Putamen (tissue), 1 donor: ENCODE measurements at regions not wholly inside any gene's neighbourhood (a gene's known extent, or its start where the extent isn't known, plus 50 kb on each side); places are given as distances from the start of the nearest gene placed in this dataset.
"Not testable (repeated sequence)": the region's sequence is repeated elsewhere in the genome, so short reads cannot be mapped to it uniquely, and the experiment has no call there.

Source experiments
- DNase-seq: peaks from one replicate; pipeline ENCODE4 v3.0.0-alpha.2; 2016; ENCODE audit warnings: low spot score

GRCh38 chr11:112538534-112539280, 278.0 kb upstream of the PLET1 start:
- DNase-seq, result no peak

GRCh38 chr11:112539281-112539555, 278.6 kb upstream of the PLET1 start:
- DNase-seq, result not testable (repeated sequence)

GRCh38 chr11:112539741-112540140, 279.1 kb upstream of the PLET1 start:
- DNase-seq, result no peak

GRCh38 chr11:112540261-112540660, 279.6 kb upstream of the PLET1 start:
- no peak for DNase-seq

- no peak for DNase-seq
Observed at GRCh38 chr11:112541140-112542046, 280.7 kb upstream of the PLET1 start.

- no peak for DNase-seq
Observed at GRCh38 chr11:112542479-112542878, 281.8 kb upstream of the PLET1 start.

- no peak for DNase-seq
Observed at GRCh38 chr11:112543390-112543789, 282.7 kb upstream of the PLET1 start.

- no peak for DNase-seq
Observed at GRCh38 chr11:112548641-112549040, 288.0 kb upstream of the PLET1 start.

- no peak for DNase-seq
Observed at GRCh38 chr11:112553205-112553731, 292.6 kb upstream of the PLET1 start.

GRCh38 chr11:112554586-112554985, 293.9 kb upstream of the PLET1 start:
- no peak for DNase-seq

- peak; percentile 51 for DNase-seq
Observed at GRCh38 chr11:112555491-112556364, 295.1 kb upstream of the PLET1 start.

GRCh38 chr11:112558691-112559090, 298.0 kb upstream of the PLET1 start:
- DNase-seq, result no peak

GRCh38 chr11:112563808-112564207, 303.1 kb upstream of the PLET1 start:
- DNase-seq, result no peak

- DNase-seq, result peak; percentile 39
Observed at GRCh38 chr11:112564228-112564955, 303.7 kb upstream of the PLET1 start.

- DNase-seq, result no peak
Observed at GRCh38 chr11:112565551-112565950, 304.9 kb upstream of the PLET1 start.

GRCh38 chr11:112566124-112566523, 305.5 kb upstream of the PLET1 start:
- DNase-seq, result no peak

- no peak for DNase-seq
Observed at GRCh38 chr11:112570333-112570732, 309.7 kb upstream of the PLET1 start.

GRCh38 chr11:112579282-112579681, 318.6 kb upstream of the PLET1 start:
- no peak for DNase-seq

- DNase-seq, result no peak
Observed at GRCh38 chr11:112580864-112581263, 320.2 kb upstream of the PLET1 start.

GRCh38 chr11:112581747-112582146, 321.1 kb upstream of the PLET1 start:
- no peak for DNase-seq

- DNase-seq, result no peak
Observed at GRCh38 chr11:112582366-112582765, 321.7 kb upstream of the PLET1 start.
